ENCODE measurements at regions not wholly inside any gene's neighbourhood (a gene's known extent, or its start where the extent isn't known, plus 50 kb on each side); places are given as distances from the start of the nearest gene placed in this dataset.

- DNase-seq (no peak), ATAC-seq (ENCODE audit: low FRiP score) (no peak)
- Histone ChIP-seq H3K27me3 (ENCODE audit: control insufficient read depth in 1 of 2, insufficient read depth in 2 of 2, low read length in 1 of 2) (no peaks in the 10 kb centered on the region), H3K4me1 (ENCODE audit: control insufficient read depth in 1 of 2, insufficient read depth in 2 of 2, low read length in 2 of 2) (peaks cover 0 to 3% of the 10 kb centered on the region in 2 donors), H3K27ac (ENCODE audit: low read depth in 1 of 2, low read length in 2 of 2) (no peak overlapping the region), H3K36me3 (ENCODE audit: control insufficient read depth in 1 of 2, insufficient read depth in 2 of 2, low read length in 1 of 2) (no peaks in the 10 kb centered on the region), H3K4me3 (ENCODE audit: low read length in 2 of 2) (no peak overlapping the region), H3K9me3 (ENCODE audit: control insufficient read depth, low read length) (no peaks in the 10 kb centered on the region)
- intact Hi-C loops (cut with DNase I) = no loop called here
These were observed 239.2 kb downstream of the LACC1 start for GRCh38 chr13:44118881-44119280.

GRCh38 chr13:44120043-44120442, 240.3 kb downstream of the LACC1 start:
- H3K27ac ChIP-seq (ENCODE audit: low read depth in 1 of 2, low read length in 2 of 2) = peak overlapping the region; percentile 19 to 59
- DNase-seq (no peak), ATAC-seq (ENCODE audit: low FRiP score) (no peak)
- H3K4me3 ChIP-seq (ENCODE audit: low read length in 2 of 2) = no peak overlapping the region
- 3 to 15% methylated on average over 2 of the region's 2 CpGs for WGBS, 2 donors
- peaks cover 0 to 3% of the 10 kb centered on the region in 2 donors for H3K4me1 ChIP-seq (ENCODE audit: control insufficient read depth in 1 of 2, insufficient read depth in 2 of 2, low read length in 2 of 2)
- no peaks in the 10 kb centered on the region for H3K36me3 ChIP-seq (ENCODE audit: control insufficient read depth in 1 of 2, insufficient read depth in 2 of 2, low read length in 1 of 2)
- intact Hi-C loops (cut with DNase I) = no loop called here
- no peaks in the 10 kb centered on the region for H3K9me3 ChIP-seq (ENCODE audit: control insufficient read depth, low read length)
- no peaks in the 10 kb centered on the region for H3K27me3 ChIP-seq (ENCODE audit: control insufficient read depth in 1 of 2, insufficient read depth in 2 of 2, low read length in 1 of 2)

- intact Hi-C loops (cut with DNase I) = no loop called here
- WGBS, 2 donors = 4 to 5% methylated on average over 9 of the region's 9 CpGs
- Histone ChIP-seq H3K9me3 (ENCODE audit: control insufficient read depth, low read length) (no peaks in the 10 kb centered on the region), H3K36me3 (ENCODE audit: control insufficient read depth in 1 of 2, insufficient read depth in 2 of 2, low read length in 1 of 2) (no peaks in the 10 kb centered on the region), H3K4me1 (ENCODE audit: control insufficient read depth in 1 of 2, insufficient read depth in 2 of 2, low read length in 2 of 2) (no peaks in the 10 kb centered on the region), H3K27me3 (ENCODE audit: control insufficient read depth in 1 of 2, insufficient read depth in 2 of 2, low read length in 1 of 2) (no peaks in the 10 kb centered on the region), H3K4me3 (ENCODE audit: low read length in 2 of 2) (no peak overlapping the region), H3K27ac (ENCODE audit: low read depth in 1 of 2, low read length in 2 of 2) (peak overlapping the region; percentile 80 to 82)
- ATAC-seq (ENCODE audit: low FRiP score) = peak; percentile 56
- no peak for DNase-seq
These were observed 241.4 kb downstream of the LACC1 start for GRCh38 chr13:44120849-44121755.

DNA sequence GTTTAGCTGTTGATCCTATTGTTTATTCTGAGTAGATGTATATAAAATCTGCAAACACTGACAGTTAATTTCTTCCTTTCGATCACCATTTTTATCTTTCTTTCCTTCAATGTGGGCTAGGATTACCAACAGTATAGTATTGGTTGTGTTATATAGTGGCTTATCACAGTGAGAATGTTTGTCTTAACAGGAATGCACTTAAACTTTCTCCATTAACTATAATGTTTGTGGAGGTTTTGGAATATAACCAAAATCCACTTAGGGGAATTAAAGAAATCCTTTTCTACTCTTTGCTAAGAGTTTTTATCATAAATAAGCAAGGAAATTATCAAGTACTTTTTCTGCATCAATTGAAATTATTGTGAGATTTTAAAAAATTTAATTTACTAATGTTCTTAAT, 244.6 kb downstream of the LACC1 start:
- Histone ChIP-seq H3K27ac (ENCODE audit: low read depth in 1 of 2, low read length in 2 of 2) (no peak overlapping the region), H3K27me3 (ENCODE audit: control insufficient read depth in 1 of 2, insufficient read depth in 2 of 2, low read length in 1 of 2) (no peaks in the 10 kb centered on the region), H3K4me3 (ENCODE audit: low read length in 2 of 2) (no peak overlapping the region), H3K36me3 (ENCODE audit: control insufficient read depth in 1 of 2, insufficient read depth in 2 of 2, low read length in 1 of 2) (no peaks in the 10 kb centered on the region), H3K4me1 (ENCODE audit: control insufficient read depth in 1 of 2, insufficient read depth in 2 of 2, low read length in 2 of 2) (peaks cover 0 to 3% of the 10 kb centered on the region in 2 donors), H3K9me3 (ENCODE audit: control insufficient read depth, low read length) (no peaks in the 10 kb centered on the region)
- ATAC-seq (ENCODE audit: low FRiP score) (no peak), DNase-seq (no peak)
- intact Hi-C loops (cut with DNase I) = no loop called here
- 79 to 89% methylated on average over 1 of the region's 1 CpG for WGBS, 2 donors

DNA sequence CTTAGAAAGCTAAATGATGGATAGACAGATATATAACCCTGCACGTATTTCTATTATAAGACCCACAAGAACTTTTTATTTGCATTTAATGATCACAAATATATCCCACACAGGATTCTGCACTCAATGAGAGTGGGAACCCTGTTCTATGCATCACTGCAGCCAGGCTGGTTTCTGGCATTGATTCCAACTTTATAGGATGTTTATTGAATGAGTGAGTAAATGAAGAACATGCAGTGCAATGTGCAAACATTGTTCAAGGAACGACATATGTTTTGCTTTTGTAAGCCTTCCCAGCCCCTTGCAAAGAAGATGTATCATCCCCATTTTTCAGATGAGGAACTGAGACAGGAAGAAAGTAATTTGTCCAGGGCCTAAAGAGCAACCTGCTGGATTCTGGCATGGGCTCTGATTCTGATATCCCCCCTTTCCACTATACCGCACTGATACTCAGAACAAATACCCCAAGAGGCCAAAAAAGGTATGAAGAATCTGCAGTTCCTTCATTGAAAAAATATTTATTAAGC, 246.3 kb downstream of the LACC1 start:
- DNase-seq (no peak), ATAC-seq (ENCODE audit: low FRiP score) (no peak)
- Histone ChIP-seq H3K4me3 (ENCODE audit: low read length in 2 of 2) (no peak overlapping the region), H3K27me3 (ENCODE audit: control insufficient read depth in 1 of 2, insufficient read depth in 2 of 2, low read length in 1 of 2) (no peaks in the 10 kb centered on the region), H3K36me3 (ENCODE audit: control insufficient read depth in 1 of 2, insufficient read depth in 2 of 2, low read length in 1 of 2) (no peaks in the 10 kb centered on the region), H3K9me3 (ENCODE audit: control insufficient read depth, low read length) (no peaks in the 10 kb centered on the region), H3K4me1 (ENCODE audit: control insufficient read depth in 1 of 2, insufficient read depth in 2 of 2, low read length in 2 of 2) (peaks cover 0 to 3% of the 10 kb centered on the region in 2 donors), H3K27ac (ENCODE audit: low read depth in 1 of 2, low read length in 2 of 2) (no peak overlapping the region)
- WGBS, 2 donors = 96 to 97% methylated on average over 3 of the region's 3 CpGs
- intact Hi-C loops (cut with DNase I) = no loop called here

GRCh38 chr13:44128552-44129001, 245.0 kb upstream of the SERP2 start:
- Histone ChIP-seq H3K4me1 (ENCODE audit: control insufficient read depth in 1 of 2, insufficient read depth in 2 of 2, low read length in 2 of 2) (peaks cover 0 to 3% of the 10 kb centered on the region in 2 donors), H3K27ac (ENCODE audit: low read depth in 1 of 2, low read length in 2 of 2) (no peak overlapping the region), H3K27me3 (ENCODE audit: control insufficient read depth in 1 of 2, insufficient read depth in 2 of 2, low read length in 1 of 2) (no peaks in the 10 kb centered on the region), H3K36me3 (ENCODE audit: control insufficient read depth in 1 of 2, insufficient read depth in 2 of 2, low read length in 1 of 2) (no peaks in the 10 kb centered on the region), H3K9me3 (ENCODE audit: control insufficient read depth, low read length) (no peaks in the 10 kb centered on the region), H3K4me3 (ENCODE audit: low read length in 2 of 2) (no peak overlapping the region)
- WGBS, 2 donors = 28 to 37% methylated on average over 7 of the region's 7 CpGs
- ATAC-seq (ENCODE audit: low FRiP score) (no peak), DNase-seq (no peak)
- intact Hi-C loops (cut with DNase I) = no loop called here

GRCh38 chr13:44129418-44129817, 244.2 kb upstream of the SERP2 start:
- Histone ChIP-seq H3K4me3 (ENCODE audit: low read length in 2 of 2) (no peak overlapping the region), H3K27ac (ENCODE audit: low read depth in 1 of 2, low read length in 2 of 2) (no peak overlapping the region), H3K9me3 (ENCODE audit: control insufficient read depth, low read length) (no peaks in the 10 kb centered on the region), H3K36me3 (ENCODE audit: control insufficient read depth in 1 of 2, insufficient read depth in 2 of 2, low read length in 1 of 2) (no peaks in the 10 kb centered on the region), H3K27me3 (ENCODE audit: control insufficient read depth in 1 of 2, insufficient read depth in 2 of 2, low read length in 1 of 2) (no peaks in the 10 kb centered on the region), H3K4me1 (ENCODE audit: control insufficient read depth in 1 of 2, insufficient read depth in 2 of 2, low read length in 2 of 2) (peaks cover 0 to 3% of the 10 kb centered on the region in 2 donors)
- 70 to 76% methylated on average over 2 of the region's 2 CpGs for WGBS, 2 donors
- intact Hi-C loops (cut with DNase I) = no loop called here
- no peak for ATAC-seq (ENCODE audit: low FRiP score)
- DNase-seq = no peak

- ATAC-seq (ENCODE audit: low FRiP score) (no peak), DNase-seq (no peak)
- Histone ChIP-seq H3K27me3 (ENCODE audit: control insufficient read depth in 1 of 2, insufficient read depth in 2 of 2, low read length in 1 of 2) (no peaks in the 10 kb centered on the region), H3K4me3 (ENCODE audit: low read length in 2 of 2) (no peak overlapping the region), H3K27ac (ENCODE audit: low read depth in 1 of 2, low read length in 2 of 2) (no peak overlapping the region), H3K9me3 (ENCODE audit: control insufficient read depth, low read length) (no peaks in the 10 kb centered on the region), H3K4me1 (ENCODE audit: control insufficient read depth in 1 of 2, insufficient read depth in 2 of 2, low read length in 2 of 2) (peaks cover 0 to 3% of the 10 kb centered on the region in 2 donors), H3K36me3 (ENCODE audit: control insufficient read depth in 1 of 2, insufficient read depth in 2 of 2, low read length in 1 of 2) (no peaks in the 10 kb centered on the region)
- WGBS, 2 donors = 96% methylated on average over 5 of the region's 5 CpGs
- intact Hi-C loops (cut with DNase I) = no loop called here
These were observed 242.5 kb upstream of the SERP2 start for GRCh38 chr13:44131069-44131614.

DNA sequence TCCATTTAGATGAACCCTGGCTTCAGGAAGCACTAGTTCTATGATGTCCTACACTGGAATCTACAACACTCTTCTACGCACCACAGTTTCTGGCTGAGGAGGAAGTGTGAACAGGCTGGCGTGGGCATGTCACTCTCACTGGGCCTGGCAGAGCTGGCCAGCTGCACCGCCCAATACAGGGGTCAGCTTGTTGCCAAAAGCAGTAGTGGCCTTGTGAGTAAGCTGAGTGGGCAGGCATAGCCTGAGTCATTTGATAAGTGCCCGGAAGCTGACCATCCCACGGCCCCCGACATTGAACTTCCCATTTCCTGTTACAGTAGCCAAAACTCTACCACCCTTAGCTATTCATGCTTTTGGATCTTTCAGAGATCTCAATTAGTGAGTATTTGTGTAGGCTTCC, 240.9 kb upstream of the SERP2 start:
- H3K27me3 ChIP-seq (ENCODE audit: control insufficient read depth in 1 of 2, insufficient read depth in 2 of 2, low read length in 1 of 2) = no peaks in the 10 kb centered on the region
- peaks cover 0 to 3% of the 10 kb centered on the region in 2 donors for H3K4me1 ChIP-seq (ENCODE audit: control insufficient read depth in 1 of 2, insufficient read depth in 2 of 2, low read length in 2 of 2)
- no peak overlapping the region for H3K27ac ChIP-seq (ENCODE audit: low read depth in 1 of 2, low read length in 2 of 2)
- H3K9me3 ChIP-seq (ENCODE audit: control insufficient read depth, low read length) = no peaks in the 10 kb centered on the region
- no peak overlapping the region for H3K4me3 ChIP-seq (ENCODE audit: low read length in 2 of 2)
- H3K36me3 ChIP-seq (ENCODE audit: control insufficient read depth in 1 of 2, insufficient read depth in 2 of 2, low read length in 1 of 2) = no peaks in the 10 kb centered on the region
- peak; percentile 90 to 94 for DNase-seq
- WGBS, 2 donors = 5 to 8% methylated on average over 6 of the region's 6 CpGs
- intact Hi-C loops (cut with DNase I) = no loop called here
- peak; percentile 85 for ATAC-seq (ENCODE audit: low FRiP score)
